ENCODE measurements at regions not wholly inside any gene's neighbourhood (a gene's known extent, or its start where the extent isn't known, plus 50 kb on each side); places are given as distances from the start of the nearest gene placed in this dataset.
"Not testable (repeated sequence)": the region's sequence is repeated elsewhere in the genome, so short reads cannot be mapped to it uniquely, and the experiment has no call there.

DNA sequence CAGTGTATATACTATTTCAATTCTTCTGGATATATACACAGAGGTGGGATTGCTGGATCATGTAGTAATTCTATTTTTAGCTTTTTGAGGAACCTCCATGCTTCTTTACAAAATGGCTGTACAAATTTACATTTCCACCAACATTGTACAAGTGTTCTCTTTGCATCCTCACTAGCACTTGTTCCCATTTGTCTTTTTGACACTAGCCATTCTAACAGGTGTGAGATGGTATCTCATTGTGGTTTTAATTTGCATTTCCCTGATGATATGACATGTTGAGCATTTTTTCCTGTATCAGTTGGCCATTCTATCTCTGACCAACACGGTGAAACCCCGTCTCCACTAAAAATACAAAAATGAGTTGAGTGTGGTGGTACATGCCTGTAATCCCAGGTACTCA lies 68.1 kb upstream of the PMEPA1 start:
- no peak for DNase-seq

DNA sequence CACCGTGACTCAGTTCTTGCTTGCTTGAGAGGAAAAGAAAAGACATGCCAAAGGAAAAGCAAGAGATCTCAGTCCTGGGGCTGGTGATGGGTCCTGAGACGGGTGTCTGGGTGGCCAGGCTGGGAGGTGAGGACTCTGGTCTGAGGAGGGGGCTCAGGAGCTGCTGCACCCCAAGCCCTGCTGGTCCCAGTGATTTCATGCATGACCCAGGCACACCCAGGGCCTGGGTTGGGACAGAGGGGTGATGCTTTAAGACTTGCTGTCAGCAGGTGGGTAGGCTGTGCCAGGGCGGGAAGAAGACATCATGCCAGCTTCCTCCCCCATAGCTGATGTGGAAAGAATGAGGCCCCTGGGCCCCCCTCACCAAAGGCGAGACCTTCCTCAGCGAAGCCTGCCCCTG lies 65.1 kb upstream of the PMEPA1 start:
- no peak for DNase-seq

DNA sequence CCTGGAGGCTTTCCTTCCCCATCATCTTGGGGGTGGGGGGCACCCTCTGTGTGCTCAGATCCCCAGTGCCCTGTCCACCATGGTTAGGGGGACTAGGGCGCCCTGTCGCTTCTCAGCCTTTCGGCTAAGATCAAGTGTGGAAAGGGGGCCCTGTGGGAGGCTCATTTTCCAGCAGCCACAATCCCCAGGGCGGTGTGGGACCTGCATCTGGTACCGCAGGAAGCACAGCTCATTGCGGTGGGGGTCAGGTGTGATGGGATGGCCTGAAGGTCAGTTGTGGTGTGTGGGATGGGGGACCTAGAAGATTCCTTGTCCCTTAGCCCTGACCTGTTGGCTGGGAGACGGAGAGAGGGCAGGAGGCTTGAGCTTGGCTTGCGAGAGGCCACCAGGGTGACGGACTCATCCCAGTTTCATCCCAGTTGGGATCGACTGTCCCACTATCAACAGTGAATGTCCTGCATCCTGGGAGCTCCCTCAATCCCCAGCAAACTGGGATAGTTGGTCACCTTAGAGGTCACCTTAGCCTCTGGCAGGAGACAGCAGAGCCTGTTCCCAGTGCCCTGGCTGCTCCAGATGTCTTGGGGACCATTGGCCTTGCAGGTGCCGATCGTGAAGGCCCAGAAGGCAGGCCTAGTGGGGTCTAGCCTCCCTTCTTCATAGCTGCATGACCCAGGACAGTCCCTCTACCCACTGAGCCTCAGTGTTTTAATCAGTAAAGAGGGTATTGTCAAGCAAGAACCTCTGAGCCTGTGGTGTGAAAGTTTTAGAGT lies 64.5 kb upstream of the PMEPA1 start:
- no peak for DNase-seq

DNA sequence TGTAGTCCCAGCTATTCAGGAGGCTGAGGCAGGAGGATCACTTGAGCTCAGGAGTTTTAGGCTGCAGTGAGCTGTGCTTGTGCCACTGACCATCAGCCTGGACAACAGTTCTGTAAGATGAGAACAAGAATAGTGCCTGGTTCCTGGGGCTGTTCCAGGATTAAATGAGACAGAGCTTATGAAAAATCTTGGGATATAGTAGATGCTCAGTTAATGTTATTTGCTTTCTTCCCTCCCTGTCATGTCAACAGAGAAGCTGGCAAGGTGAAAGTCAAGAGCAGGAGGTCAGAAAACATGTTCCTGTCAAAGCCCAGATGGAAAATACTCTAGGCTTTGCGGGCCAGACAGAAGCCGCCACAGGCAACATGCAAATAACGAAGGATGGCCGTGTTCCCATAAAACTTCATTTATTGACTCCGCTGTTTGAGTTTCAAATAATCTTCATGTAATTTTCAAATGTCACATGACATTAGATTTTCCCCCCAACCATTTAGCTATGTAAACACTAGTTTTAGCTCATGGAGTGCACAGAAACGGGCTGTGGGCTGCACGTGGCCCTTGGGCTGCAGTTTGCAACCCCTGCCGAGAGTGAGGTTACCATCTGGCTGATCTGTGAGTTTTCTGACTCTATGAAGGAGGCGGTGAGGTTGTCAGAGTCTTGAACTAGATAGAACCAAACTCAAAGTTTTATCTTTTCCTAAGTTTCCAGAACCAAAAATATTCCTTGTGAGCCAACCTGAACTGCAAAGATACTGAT lies 63.4 kb upstream of the PMEPA1 start:
- DNase-seq, result no peak

DNA sequence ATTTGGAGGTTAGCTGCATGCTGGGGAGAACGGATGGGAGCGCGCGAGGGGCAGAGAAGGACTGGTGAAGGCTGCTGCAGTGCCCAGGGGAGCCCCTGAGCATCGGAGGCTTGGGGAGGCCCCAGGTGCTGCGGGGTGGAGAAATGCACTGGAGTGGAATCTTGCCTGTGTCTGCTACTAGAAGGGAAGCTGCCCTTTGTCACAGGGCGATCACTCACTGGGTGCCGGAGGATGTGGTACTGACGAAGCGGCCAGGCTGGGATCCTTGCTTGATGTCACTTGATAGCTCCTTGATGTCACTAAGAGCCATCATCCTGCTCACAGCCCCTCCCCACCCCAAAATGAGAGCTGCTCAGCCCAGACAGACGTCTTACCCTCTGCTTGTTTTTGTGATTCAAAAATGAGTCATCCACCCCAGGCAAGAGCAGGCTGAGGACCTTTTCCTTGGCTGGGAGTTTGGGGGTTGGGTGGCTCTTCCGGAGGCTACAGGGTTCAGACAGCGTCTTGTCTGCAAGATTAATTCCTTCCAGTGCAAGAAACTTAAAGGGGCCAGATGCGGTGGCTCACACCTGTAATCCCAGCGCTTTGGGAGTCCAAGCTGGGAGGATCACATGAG lies 62.6 kb upstream of the PMEPA1 start:
- DNase-seq, result no peak

DNA sequence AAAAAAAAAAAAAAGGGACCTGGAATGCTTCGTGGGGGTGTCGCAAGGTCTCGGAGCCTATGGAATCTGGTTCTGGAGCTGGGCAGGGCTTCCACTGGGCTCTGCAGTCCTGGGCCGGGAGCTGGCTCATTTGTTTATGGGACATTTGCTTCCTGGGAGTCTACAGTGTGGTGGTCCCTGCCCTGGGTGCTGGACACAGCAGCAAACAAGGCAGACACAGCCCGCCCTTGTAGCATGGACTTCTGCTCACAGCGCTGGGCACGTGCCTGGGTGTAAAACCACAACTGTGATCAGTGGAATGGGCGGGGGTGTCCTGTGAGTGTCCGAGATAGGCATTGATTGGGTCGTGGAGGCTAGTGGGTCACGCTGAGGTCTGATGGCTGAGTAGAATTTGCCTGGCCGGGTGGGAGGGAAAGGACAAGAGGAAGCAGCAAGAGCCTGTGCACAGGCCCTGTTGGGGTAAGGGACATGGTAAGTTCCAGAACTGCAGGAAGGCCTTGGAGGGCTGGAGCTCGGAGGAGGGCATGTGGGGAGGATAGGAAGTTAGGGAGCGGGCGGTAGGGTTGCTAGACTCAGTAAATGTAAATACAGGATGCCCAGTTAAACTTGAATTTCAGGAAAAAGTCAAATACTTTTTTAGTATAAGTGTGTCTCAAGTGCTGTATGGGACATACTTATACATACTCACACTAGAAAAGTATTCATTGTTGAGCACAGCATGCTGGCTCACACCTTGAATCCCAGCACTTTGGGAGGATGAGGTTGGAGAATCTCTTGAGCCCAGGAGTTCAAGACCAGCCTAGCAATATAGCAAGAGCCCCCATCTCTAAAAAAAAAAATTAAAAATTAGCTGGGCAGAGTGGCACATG lies 61.3 kb upstream of the PMEPA1 start:
- no peak for DNase-seq

DNA sequence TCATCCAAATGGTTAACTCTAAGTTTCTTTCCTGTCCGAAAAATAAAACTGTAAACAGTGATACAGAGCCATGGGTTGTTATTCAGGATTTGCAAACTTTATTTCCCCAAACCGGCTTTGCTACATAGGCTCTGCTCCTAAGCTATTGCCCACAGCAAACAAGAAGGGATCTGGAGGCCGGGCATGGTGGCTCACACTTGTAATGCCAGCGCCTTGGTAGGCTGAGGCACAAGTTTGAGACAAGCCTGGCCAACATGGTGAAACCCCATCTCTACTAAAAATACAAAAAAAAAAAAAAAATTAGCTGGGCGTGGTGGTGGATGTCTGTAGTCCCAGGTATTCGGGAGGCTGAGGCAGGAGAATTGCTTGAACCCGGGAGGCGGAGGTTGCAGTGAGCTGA lies 60.6 kb upstream of the PMEPA1 start:
- not testable (repeated sequence) for DNase-seq

DNA sequence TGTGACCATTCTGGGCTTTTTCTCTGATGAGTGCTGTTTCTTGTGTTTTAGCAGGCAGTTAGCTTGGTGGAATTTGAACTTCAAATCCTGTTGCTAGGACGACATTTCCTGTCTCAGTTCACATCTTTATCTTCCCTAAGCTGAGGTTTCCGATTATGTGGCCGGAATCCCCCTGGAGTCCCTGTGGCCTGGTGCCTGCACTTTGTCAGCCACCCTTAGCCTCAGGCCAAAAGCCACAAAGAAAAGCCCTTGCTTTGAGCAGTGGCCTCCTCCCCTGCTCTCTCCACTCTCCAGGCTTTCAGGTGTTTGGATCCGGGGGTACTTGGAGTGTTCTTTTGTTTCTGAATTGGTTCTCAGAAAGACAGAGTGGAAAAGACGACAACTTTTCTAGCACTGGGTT lies 59.9 kb upstream of the PMEPA1 start:
- DNase-seq, result no peak

DNA sequence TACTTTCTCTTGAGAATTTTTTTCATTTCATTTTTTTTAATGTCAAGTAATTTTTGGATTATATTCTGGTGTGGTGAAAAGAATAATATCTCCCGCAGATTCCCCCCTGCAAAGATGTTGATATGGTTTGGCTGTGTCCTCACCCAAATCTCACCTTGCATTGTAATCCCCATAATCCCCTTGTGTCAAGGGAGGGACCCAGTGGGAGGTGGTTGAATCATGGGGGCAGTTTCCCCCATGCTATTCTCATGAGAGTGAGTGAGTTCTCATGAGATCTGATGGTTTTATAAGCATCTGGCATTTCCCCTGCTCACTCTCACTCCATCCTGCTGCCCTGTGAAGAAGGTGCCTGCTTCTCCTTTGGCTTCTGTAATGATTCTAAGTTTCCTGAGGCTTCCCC lies 58.7 kb upstream of the PMEPA1 start:
- no peak for DNase-seq

DNA sequence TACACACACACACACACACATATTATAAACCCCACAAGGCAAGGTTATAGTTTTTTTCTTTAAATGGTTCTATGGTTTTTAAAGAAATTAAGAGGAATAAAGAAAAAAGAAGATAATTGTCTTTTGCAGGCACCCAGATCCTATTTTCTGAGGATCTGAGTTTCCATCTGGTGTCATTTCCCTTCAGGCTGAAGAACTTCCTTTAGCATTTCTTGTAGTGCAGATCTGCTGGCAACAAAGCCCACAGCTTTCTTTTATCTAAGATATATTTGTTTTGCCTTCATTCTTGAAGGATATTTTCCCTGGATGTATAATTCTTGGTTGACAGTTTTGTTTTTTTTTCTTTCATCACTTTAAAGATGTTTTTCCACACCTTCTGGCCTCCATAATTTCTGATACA lies 57.6 kb upstream of the PMEPA1 start:
- no peak for DNase-seq

DNA sequence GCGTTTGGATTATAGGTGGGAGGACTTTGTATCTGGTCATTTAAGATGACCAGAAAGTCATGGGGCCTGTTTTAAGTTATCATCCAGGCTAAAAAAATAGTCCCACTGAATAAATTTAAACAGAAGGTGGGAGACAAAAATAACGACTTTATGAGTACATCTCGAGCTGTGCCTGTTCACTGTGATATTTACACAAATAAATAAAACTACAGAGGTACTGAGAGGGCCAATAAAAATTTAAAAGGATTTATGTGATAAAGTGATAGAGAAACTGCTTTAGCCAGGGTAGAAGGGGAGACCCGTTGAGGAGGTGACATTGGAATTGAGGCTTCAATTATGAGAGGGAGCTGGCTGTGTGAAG lies 53.4 kb upstream of the PMEPA1 start:
- DNase-seq, result no peak

DNA sequence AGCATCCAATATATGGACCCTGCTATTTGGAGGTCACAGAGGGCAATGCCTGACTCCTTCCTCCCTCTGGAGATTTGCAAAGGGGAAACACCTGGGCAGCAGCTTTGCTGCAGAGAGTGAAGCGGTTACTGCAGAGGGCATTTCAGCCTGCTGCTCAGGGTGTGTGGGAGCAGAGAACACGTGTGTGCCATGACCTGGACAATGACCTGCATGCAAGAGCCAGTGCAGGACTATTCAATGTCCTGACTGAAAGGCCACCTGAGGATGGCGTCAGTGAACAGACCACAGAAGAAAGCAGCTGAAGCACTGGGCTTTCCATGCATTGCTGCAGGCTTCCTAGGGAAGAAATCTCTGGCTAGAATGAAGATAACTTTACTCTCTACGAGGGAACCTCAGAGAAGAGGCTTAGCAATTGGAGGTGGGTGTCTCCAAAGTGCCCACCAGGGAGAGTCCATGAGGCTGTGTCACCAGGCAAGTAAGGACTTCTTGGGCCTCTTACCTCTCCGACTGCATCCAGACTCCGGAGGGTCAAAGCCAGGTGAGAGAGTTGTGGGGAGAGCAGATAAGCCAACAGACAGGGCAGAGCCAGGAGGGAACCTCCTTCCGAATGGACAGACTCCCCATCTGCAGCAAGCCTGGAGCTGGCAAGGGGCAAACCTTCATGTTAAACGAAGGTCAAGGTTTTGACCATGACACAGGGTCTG lies 52.9 kb upstream of the PMEPA1 start:
- DNase-seq, result no peak

DNA sequence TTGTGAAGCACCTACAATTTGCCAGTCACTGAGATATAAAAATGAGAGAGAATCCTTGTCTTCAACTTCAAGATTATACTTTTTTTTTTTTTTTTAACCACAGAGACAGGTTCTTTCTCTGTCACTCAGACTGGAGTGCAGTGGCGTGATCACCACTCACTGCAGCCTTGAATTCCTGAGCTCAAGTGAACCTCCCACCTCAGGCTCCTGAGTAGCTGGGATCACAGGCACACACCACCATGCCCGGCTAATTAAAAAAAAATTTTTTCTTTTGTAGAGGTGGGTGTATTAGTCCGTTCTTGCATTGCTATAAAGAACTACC lies 51.6 kb upstream of the PMEPA1 start:
- DNase-seq, result no peak

DNA sequence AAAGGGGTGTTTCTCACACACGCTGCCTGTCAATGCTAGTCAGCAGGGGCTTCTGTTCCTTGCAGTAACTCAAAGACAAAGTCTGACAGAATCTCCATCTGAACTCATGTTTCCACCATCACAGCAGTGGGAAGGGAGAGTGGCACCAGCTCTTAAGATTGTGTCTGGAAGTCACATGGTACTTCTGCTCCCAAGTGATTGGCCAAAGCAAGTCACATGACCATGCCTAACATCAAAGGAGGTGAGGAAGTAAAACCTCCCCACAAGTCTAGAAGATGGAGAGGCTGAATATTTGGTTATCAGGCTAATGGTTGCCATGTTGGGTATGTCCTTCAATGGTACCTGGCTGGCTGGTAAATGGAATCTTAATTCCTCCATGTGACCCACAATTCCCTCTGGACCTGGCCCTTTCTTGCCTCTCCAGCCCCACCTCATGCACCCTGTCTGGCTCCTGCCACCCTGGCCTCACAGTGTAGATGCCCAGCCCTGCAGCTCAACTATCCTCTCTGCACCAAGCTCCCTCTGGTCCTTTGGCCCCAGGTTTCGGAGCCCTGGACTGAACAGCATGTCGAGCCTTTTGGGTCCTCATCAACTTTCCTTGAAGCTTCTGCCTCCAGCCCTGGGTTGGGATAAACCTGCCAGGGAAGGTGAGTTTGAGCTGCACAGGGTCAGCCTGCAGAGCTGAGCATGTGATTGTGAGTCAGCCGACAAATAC lies 51.0 kb upstream of the PMEPA1 start:
- DNase-seq, result no peak

DNA sequence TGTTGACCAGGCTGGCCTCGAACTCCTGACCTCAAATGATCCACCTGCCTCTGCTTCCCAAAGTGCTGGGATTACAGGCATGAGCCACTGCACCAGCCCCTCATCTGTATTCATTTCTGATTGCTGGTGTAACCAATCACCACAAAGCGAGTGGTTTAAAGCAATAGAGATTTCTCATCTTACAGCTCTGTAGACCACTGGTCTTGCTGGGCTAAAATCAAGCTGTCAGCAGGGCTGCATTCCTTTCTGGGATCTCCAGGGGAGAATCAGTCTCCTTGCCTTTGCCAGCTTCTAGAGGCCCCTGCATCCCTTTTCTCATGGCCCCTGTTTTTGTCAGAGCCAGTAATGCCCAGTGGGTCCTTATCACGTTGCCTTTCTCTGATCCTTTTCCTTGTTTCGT lies 49.9 kb upstream of the PMEPA1 start:
- DNase-seq, result no peak

Data from NCI-H1105 (cell line).